K562 (cell line): ENCODE measurements at regions not wholly inside any gene's neighbourhood (a gene's known extent, or its start where the extent isn't known, plus 50 kb on each side); places are given as distances from the start of the nearest gene placed in this dataset.

ENCODE experiments used
- ATAC-seq: fragments of 200-7000 bp; cut with Tn5 transposase; 3 replicates; pipeline ENCODE4 v1.9.1; 2020; ENCODE audit warnings: moderate library complexity
- BruUV-seq: library from RNA; stranded (reverse); fragments of 400-500 nt; replicated peaks from 2 replicates; lab custom pipeline; 2021; lab: Mats Ljungman, UMichigan
- CTCF ChIA-PET: fragments of 300-600 bp; formaldehyde crosslinking; extraction: SDS; loops from one replicate; lab custom pipeline; 2021; ENCODE audit warnings: low intra/inter-chr PET ratio; lab: Yijun Ruan, JAX
- POLR2A ChIA-PET: fragments of 300-600, 350-650 bp; sonication (Branson Sonifier 250); formaldehyde crosslinking; extraction: SDS; loops from one replicate; lab custom pipeline; 2021; ENCODE audit warnings: antibody characterized with exemption, inconsistent platforms; lab: Yijun Ruan, JAX
- DNase-seq, 4 experiments: peaks; one replicate each; pipeline versions ENCODE4 v3.0.0 to v3.0.0-alpha.2; 2011 to 2018; ENCODE audit warnings: low spot score in 3 of 4, mixed read lengths in 3 of 4; ENCODE audit errors: extremely low read depth in 1 of 4
- FAIRE-seq: peaks from 2 replicates; lab custom pipeline; 2011; peaks lifted over from hg19 to GRCh38; lab: Jason Lieb, UNC
- H2AFZ ChIP-seq: 2 replicates; pipeline ENCODE4 v1.6.0; 2011; ENCODE audit warnings: low read depth, low read length, control low read depth, inconsistent platforms
- H3K27ac ChIP-seq: fragments of 200-600 bp; 3 replicates; pipeline ENCODE4 v1.8.0; 2011; ENCODE audit warnings: low read depth, mild to moderate bottlenecking, control low read depth, inconsistent platforms, low read length, moderate library complexity, mixed read lengths; ENCODE audit errors: extremely low read depth
- H3K27me3 ChIP-seq, 2 experiments: fragments of 300-600 bp in 1 of 2; 2 replicates in 1 of 2; 3 replicates in 1 of 2; pipeline versions ENCODE4 v1.6.0 to v1.8.0; 2011; ENCODE audit warnings: inconsistent platforms in 2 of 2, low read length in 2 of 2, mild to moderate bottlenecking in 1 of 2, mixed read lengths in 1 of 2, moderate library complexity in 1 of 2; ENCODE audit not compliant: control insufficient read depth in 2 of 2, insufficient read depth in 2 of 2
- H3K36me3 ChIP-seq: fragments of 300-600 bp; 3 replicates; pipeline ENCODE4 v1.8.0; 2011; ENCODE audit warnings: mild to moderate bottlenecking, low read length, inconsistent platforms; ENCODE audit not compliant: control insufficient read depth, insufficient read depth
- H3K4me1 ChIP-seq, 2 experiments: fragments of 200-600 bp in 1 of 2; replicated peaks in 1 of 2; 2 replicates in 1 of 2; 3 replicates in 1 of 2; pipeline versions ENCODE4 v1.5.1 to v1.8.0; 2011; ENCODE audit warnings: inconsistent platforms in 2 of 2, low read length in 2 of 2, mild to moderate bottlenecking in 1 of 2, mixed read lengths in 1 of 2, moderate library complexity in 1 of 2; ENCODE audit not compliant: control insufficient read depth in 2 of 2, insufficient read depth in 2 of 2
- H3K4me2 ChIP-seq: 2 replicates; pipeline ENCODE4 v1.6.1; 2011; ENCODE audit warnings: low read length, control low read depth, inconsistent platforms, mixed read lengths; ENCODE audit not compliant: insufficient read depth
- H3K4me3 ChIP-seq: fragments of 200-600 bp; sonication (generic), shearing (Covaris generic); 2 replicates; pipeline ENCODE4 v1.5.1; 2016; ENCODE audit warnings: control low read depth, inconsistent platforms
- H3K79me2 ChIP-seq: fragments of 200-600 bp; 3 replicates; pipeline ENCODE4 v1.8.0; 2011; ENCODE audit warnings: low read length, inconsistent platforms; ENCODE audit not compliant: control insufficient read depth, insufficient read depth
- H3K9ac ChIP-seq, 2 experiments: 2 replicates each; pipeline versions ENCODE4 v1.6.0 to v1.6.1; 2011; ENCODE audit warnings: low read depth in 2 of 2, low read length in 2 of 2, control low read depth in 1 of 2, inconsistent platforms in 1 of 2, mild to moderate bottlenecking in 1 of 2, mixed read lengths in 1 of 2; ENCODE audit not compliant: insufficient read depth in 1 of 2
- H3K9me1 ChIP-seq: one replicate; pipeline ENCODE4 v1.6.0; 2011; ENCODE audit warnings: inconsistent platforms, mild to moderate bottlenecking, low read length, moderate library complexity; ENCODE audit not compliant: control insufficient read depth, insufficient read depth
- H3K9me3 ChIP-seq: replicated peaks from 2 replicates; pipeline ENCODE4 v1.5.1; 2011; ENCODE audit warnings: low read depth, low read length, inconsistent platforms; ENCODE audit not compliant: control insufficient read depth, insufficient read depth
- H4K20me1 ChIP-seq: replicated peaks from 2 replicates; pipeline ENCODE4 v1.6.1; 2011; ENCODE audit warnings: low read length, inconsistent platforms, mixed read lengths; ENCODE audit not compliant: control insufficient read depth, insufficient read depth
- ETV1 ChIP-seq: fragments of 450-650 bp; conservative IDR thresholded peaks from 2 replicates; pipeline ENCODE4 v1.6.1; 2016; ENCODE audit warnings: missing genetic modification characterization, control low read depth, low read depth, missing compliant biosample characterization
- MTA1 ChIP-seq: fragments of 450-650 bp; IDR thresholded peaks from 2 replicates; pipeline ENCODE4 v1.6.1; 2017; ENCODE audit warnings: borderline replicate concordance
- NEUROD1 ChIP-seq: fragments of 150-350 bp; IDR thresholded peaks from 2 replicates; pipeline ENCODE4 v1.6.1; 2014; ENCODE audit warnings: borderline replicate concordance, low read length, low read depth; ENCODE audit not compliant: partially characterized antibody
- NFXL1 ChIP-seq: fragments of 450-650 bp; formaldehyde crosslinking; IDR thresholded peaks from 2 replicates; pipeline ENCODE4 v1.4.0; 2021; ENCODE audit warnings: mild to moderate bottlenecking
- SUPT5H ChIP-seq: fragments of 450-650 bp; IDR thresholded peaks from 2 replicates; pipeline ENCODE4 v1.6.1; 2016
- XRCC4 ChIP-seq: IDR thresholded peaks from one replicate; pipeline ENCODE4 v1.6.1; 2011; ENCODE audit not compliant: insufficient read depth, insufficient read length; ENCODE audit errors: extremely low read depth
- WGBS: fragments of 100-300 bp; shearing (Covaris generic); methylation state at CpG from one replicate; pipeline ENCODE4 v1.1.6; 2016; ENCODE audit warnings: low coverage, mixed read lengths; ENCODE audit not compliant: insufficient coverage; ENCODE audit errors: missing lambda C conversion rate; 5-methylcytosine and 5-hydroxymethylcytosine counted together
- in situ Hi-C: fragments of 300-500 bp; cut with MboI; formaldehyde crosslinking; loops from 4 replicates; pipeline ENCODE4 v1.15.0; 2018; ENCODE audit warnings: inconsistent platforms, mixed read lengths
- intact Hi-C: fragments of 100-400 bp; cut with micrococcal nuclease; formaldehyde crosslinking; loops from 2 replicates; pipeline ENCODE4 v1.14.2; 2022
- TF ChIP-seq, protein P1 (sequence below): fragments of 450-650 bp; formaldehyde crosslinking; IDR thresholded peaks from 2 replicates; pipeline ENCODE4 v1.4.0; 2020; ENCODE audit warnings: mild to moderate bottlenecking, mixed read lengths

DNA sequence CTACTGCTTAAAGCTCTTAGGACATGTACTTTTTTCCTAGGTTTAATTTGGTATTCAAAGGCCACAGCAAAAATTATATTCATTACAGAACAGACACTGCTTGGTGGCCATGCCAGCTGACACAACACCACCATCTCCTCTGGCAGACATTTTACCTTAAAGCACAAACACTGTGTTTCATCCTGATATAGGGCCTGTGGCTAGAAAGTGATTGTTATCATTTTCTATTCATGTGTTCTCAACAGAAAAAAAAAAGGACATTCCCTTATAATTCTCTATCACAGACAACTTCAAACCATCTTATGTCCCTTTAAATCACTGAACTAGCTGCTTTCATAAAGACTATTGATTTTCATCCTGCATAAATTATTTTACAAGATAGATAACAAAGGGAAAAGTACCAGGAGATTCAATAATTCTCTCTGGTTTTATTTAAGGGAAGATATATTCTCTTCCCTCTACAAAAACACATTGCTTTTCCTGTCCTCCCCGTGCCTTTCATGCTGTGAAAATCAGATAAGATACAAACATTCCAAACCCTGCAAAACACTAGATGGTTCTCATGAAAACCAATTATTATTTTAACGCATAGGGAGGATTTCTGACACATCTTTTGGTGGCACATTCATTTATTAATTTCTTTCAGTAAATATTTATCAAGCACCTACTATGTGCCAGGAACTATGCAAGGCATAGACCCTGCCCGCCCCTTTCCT, 139.3 kb upstream of the TMCC3 start:
- Histone ChIP-seq H3K9ac (no peak overlapping the region), H2AFZ (no peak overlapping the region), H3K4me1 (no peaks in the 10 kb centered on the region), H3K27ac (no peak overlapping the region), H3K4me2 (no peak overlapping the region)
- no TSS peak for BruUV-seq
- FAIRE-seq: no peak
- no peak for TF ChIP-seq NFXL1 (CRISPR knock-in tag)
- TF ChIP-seq MTA1: no peak
- no peak for TF ChIP-seq XRCC4
- TF ChIP-seq, all 486 proteins: peak for 0
- no peaks in the 10 kb centered on the region for H4K20me1 ChIP-seq
- H3K79me2 ChIP-seq: no peaks in the 10 kb centered on the region
- in situ Hi-C loops (no loop called here), intact Hi-C loops (no loop called here)
- DNase-seq: no peak
- WGBS: 1% methylated on average over 3 of the region's 3 CpGs
- H3K36me3 ChIP-seq: no peaks in the 10 kb centered on the region
- no peak for ATAC-seq
- H3K9me3 ChIP-seq: no peaks in the 10 kb centered on the region
- peaks cover 3 to 8% of the 10 kb centered on the region in 2 experiments; a peak in 4 of 5 replicates for H3K27me3 ChIP-seq
- CTCF ChIA-PET: no interaction called here
- POLR2A ChIA-PET: no interaction called here
- no peaks in the 10 kb centered on the region for H3K9me1 ChIP-seq
- no peak overlapping the region for H3K4me3 ChIP-seq

DNA sequence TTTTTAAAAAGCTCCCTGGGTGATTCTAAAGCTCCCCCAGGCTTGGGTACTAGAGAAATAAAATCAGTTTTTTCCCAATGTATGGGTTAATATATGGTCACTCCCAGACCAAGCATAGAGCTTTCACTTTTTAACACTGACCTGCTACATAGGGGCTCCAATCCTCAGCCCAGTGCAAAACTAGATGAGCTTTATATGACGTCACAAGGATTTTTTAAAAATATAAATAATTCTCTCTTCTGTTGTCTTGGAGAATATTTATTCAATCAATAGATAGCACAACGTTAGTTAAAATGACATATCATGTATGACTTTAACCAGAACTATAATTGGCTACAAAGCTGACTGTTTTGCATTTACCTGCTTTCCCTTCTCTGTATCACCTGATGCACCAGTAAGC, 137.9 kb upstream of the TMCC3 start:
- Histone ChIP-seq H3K36me3 (no peaks in the 10 kb centered on the region), H3K4me3 (no peak overlapping the region), H4K20me1 (no peaks in the 10 kb centered on the region), H3K27ac (no peak overlapping the region), H3K9ac (no peak overlapping the region), H3K4me2 (no peak overlapping the region), H3K4me1 (no peaks in the 10 kb centered on the region), H3K79me2 (no peaks in the 10 kb centered on the region), H3K27me3 (peaks cover 2 to 5% of the 10 kb centered on the region in 2 experiments; a peak in 3 of 5 replicates), H3K9me3 (no peaks in the 10 kb centered on the region), H2AFZ (no peak overlapping the region), H3K9me1 (no peaks in the 10 kb centered on the region)
- in situ Hi-C loops (no loop called here), intact Hi-C loops (no loop called here)
- POLR2A ChIA-PET: no interaction called here
- FAIRE-seq (no peak), DNase-seq (no peak), ATAC-seq (no peak)
- WGBS: 0% methylated on average over 2 of the region's 2 CpGs
- CTCF ChIA-PET: no interaction called here
- TF ChIP-seq ETV1 (tag) (no peak), SUPT5H (no peak), NEUROD1 (no peak)
- TF ChIP-seq, protein P1, sequence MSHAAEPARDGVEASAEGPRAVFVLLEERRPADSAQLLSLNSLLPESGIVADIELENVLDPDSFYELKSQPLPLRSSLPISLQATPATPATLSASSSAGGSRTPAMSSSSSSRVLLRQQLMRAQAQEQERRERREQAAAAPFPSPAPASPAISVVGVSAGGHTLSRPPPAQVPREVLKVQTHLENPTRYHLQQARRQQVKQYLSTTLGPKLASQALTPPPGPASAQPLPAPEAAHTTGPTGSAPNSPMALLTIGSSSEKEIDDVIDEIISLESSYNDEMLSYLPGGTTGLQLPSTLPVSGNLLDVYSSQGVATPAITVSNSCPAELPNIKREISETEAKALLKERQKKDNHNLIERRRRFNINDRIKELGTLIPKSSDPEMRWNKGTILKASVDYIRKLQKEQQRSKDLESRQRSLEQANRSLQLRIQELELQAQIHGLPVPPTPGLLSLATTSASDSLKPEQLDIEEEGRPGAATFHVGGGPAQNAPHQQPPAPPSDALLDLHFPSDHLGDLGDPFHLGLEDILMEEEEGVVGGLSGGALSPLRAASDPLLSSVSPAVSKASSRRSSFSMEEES (CRISPR knock-in tag): no peak
- BruUV-seq: no TSS peak
